SU-DHL-6 (cell line): ENCODE measurements at regions not wholly inside any gene's neighbourhood (a gene's known extent, or its start where the extent isn't known, plus 50 kb on each side); places are given as distances from the start of the nearest gene placed in this dataset.

Experiments
- H2AFZ ChIP-seq: fragments of 200-600 bp; sonication (generic); 2 replicates; pipeline ENCODE4 v1.6.1; 2014; ENCODE audit warnings: low read depth, mild to moderate bottlenecking, moderate library complexity, mixed read lengths, antibody characterized with exemption, low read length; ENCODE audit not compliant: severe bottlenecking
- H3F3A ChIP-seq: fragments of 200-600 bp; shearing (Covaris generic); 2 replicates; pipeline ENCODE4 v1.6.0; 2016; ENCODE audit warnings: antibody characterized with exemption, mild to moderate bottlenecking; ENCODE audit not compliant: insufficient read depth
- H3K27ac ChIP-seq: fragments of 200-600 bp; sonication (generic); 2 replicates; pipeline ENCODE4 v1.5.1; 2016; ENCODE audit warnings: low read depth, mild to moderate bottlenecking, low read length, moderate library complexity, mixed read lengths
- H3K27me3 ChIP-seq: fragments of 200-600 bp; sonication (generic), shearing (Covaris generic); 2 replicates; pipeline ENCODE4 v1.6.0; 2014; ENCODE audit warnings: mild to moderate bottlenecking, low read length
- H3K36me3 ChIP-seq: fragments of 200-600 bp; sonication (generic); 2 replicates; pipeline ENCODE4 v1.6.1; 2014; ENCODE audit warnings: mild to moderate bottlenecking, low read length, mixed read lengths
- H3K4me2 ChIP-seq: fragments of 300-600, 200-600 bp; shearing (Covaris generic), sonication (generic); 2 replicates; pipeline ENCODE4 v1.6.0; 2014; ENCODE audit warnings: low read length, low read depth, mild to moderate bottlenecking; ENCODE audit not compliant: poor library complexity, severe bottlenecking
- H3K4me3 ChIP-seq: fragments of 200-600 bp; sonication (generic); 2 replicates; pipeline ENCODE4 v1.5.1; 2014; ENCODE audit warnings: antibody characterized with exemption, low read length, mild to moderate bottlenecking, mixed read lengths; ENCODE audit not compliant: insufficient read depth, poor library complexity, severe bottlenecking
- H3K79me2 ChIP-seq: fragments of 200-600 bp; sonication (generic); 2 replicates; pipeline ENCODE4 v1.6.1; 2014; ENCODE audit warnings: mild to moderate bottlenecking, low read length, moderate library complexity; ENCODE audit not compliant: insufficient read depth
- H3K9ac ChIP-seq: fragments of 200-600 bp; sonication (generic); 2 replicates; pipeline ENCODE4 v1.7.0; 2014; ENCODE audit warnings: mild to moderate bottlenecking, low read length
- H3K9me2 ChIP-seq: fragments of 200-600 bp; sonication (generic); replicated peaks from 2 replicates; pipeline ENCODE4 v1.6.1; 2014; ENCODE audit warnings: low read length; ENCODE audit not compliant: insufficient read depth
- H3K9me3 ChIP-seq: fragments of 200-600 bp; sonication (generic); 2 replicates; pipeline ENCODE4 v1.6.1; 2014; ENCODE audit warnings: low read length, mixed read lengths; ENCODE audit not compliant: insufficient read depth
- H4K20me1 ChIP-seq: fragments of 200-600 bp; sonication (generic); 2 replicates; pipeline ENCODE4 v1.6.1; 2014; ENCODE audit warnings: low read depth, mild to moderate bottlenecking, antibody characterized with exemption, low read length, moderate library complexity, mixed read lengths
- CTCF ChIP-seq: fragments of 200-600 bp; sonication (generic); IDR thresholded peaks from one replicate; pipeline ENCODE4 v1.5.1; 2017; ENCODE audit warnings: antibody characterized with exemption, mild to moderate bottlenecking, low read length, moderate library complexity; ENCODE audit not compliant: insufficient read depth, poor library complexity, severe bottlenecking
- EZH2phosphoT487 ChIP-seq: fragments of 200-600 bp; sonication (generic), shearing (Covaris generic); conservative IDR thresholded peaks from 2 replicates; pipeline ENCODE4 v1.6.1; 2018; ENCODE audit warnings: mild to moderate bottlenecking, antibody characterized with exemption, low read length, moderate library complexity, mixed read lengths

GRCh38 chr22:33112580-33112979 is 54.4 kb upstream of the SYN3 start:
- Histone ChIP-seq H3K9me3 (no peaks in the 10 kb centered on the region), H3K27me3 (no peaks in the 10 kb centered on the region), H3K4me3 (no peak overlapping the region), H2AFZ (peak overlapping the region; percentile 5), H3K4me2 (peak overlapping the region; percentile 20), H3K9ac (no peak overlapping the region), H4K20me1 (no peaks in the 10 kb centered on the region), H3K27ac (0 out of 2 replicates have a peak overlapping the region, but pooled peaks have one; percentile 36), H3K36me3 (no peaks in the 10 kb centered on the region), H3K9me2 (no peaks in the 10 kb centered on the region), H3K79me2 (no peaks in the 10 kb centered on the region), H3F3A (no peaks in the 10 kb centered on the region)
- no peak for TF ChIP-seq CTCF
- TF ChIP-seq EZH2phosphoT487 = no peak

GRCh38 chr22:33111491-33111890 is 53.3 kb upstream of the SYN3 start:
- Histone ChIP-seq H3K27ac (no peak overlapping the region), H3K9me3 (no peaks in the 10 kb centered on the region), H3K36me3 (no peaks in the 10 kb centered on the region), H3F3A (no peaks in the 10 kb centered on the region), H3K9ac (no peak overlapping the region), H3K4me3 (no peak overlapping the region), H3K79me2 (no peaks in the 10 kb centered on the region), H3K27me3 (no peaks in the 10 kb centered on the region), H3K4me2 (no peak overlapping the region), H2AFZ (no peak overlapping the region), H3K9me2 (no peaks in the 10 kb centered on the region), H4K20me1 (no peaks in the 10 kb centered on the region)
- TF ChIP-seq CTCF (no peak), EZH2phosphoT487 (no peak)

GRCh38 chr22:33110562-33111163 is 52.5 kb upstream of the SYN3 start:
- H3K27ac ChIP-seq = no peak overlapping the region
- no peaks in the 10 kb centered on the region for H3K27me3 ChIP-seq
- no peaks in the 10 kb centered on the region for H3K9me2 ChIP-seq
- no peaks in the 10 kb centered on the region for H4K20me1 ChIP-seq
- no peaks in the 10 kb centered on the region for H3F3A ChIP-seq
- H3K4me2 ChIP-seq = no peak overlapping the region
- no peaks in the 10 kb centered on the region for H3K79me2 ChIP-seq
- H3K36me3 ChIP-seq = no peaks in the 10 kb centered on the region
- no peak overlapping the region for H2AFZ ChIP-seq
- no peak overlapping the region for H3K9ac ChIP-seq
- H3K9me3 ChIP-seq = no peaks in the 10 kb centered on the region
- TF ChIP-seq CTCF = no peak
- no peak overlapping the region for H3K4me3 ChIP-seq
